HG03469 (cell line): ENCODE measurements at regions not wholly inside any gene's neighbourhood (a gene's known extent, or its start where the extent isn't known, plus 50 kb on each side); places are given as distances from the start of the nearest gene placed in this dataset.

Experiments used
- ATAC-seq: cut with Tn5 transposase; IDR thresholded peaks from one replicate; pipeline ENCODE4 v1.9.1; 2021; ENCODE audit warnings: mild to moderate bottlenecking, moderate library complexity, moderate number of reproducible peaks; ENCODE audit not compliant: unreplicated experiment

GRCh38 chr2:193336781-193337180 lies 1142.0 kb upstream of the TMEFF2 start:
- ATAC-seq, result no peak

- no peak for ATAC-seq
Measured at GRCh38 chr2:193334401-193334800, 1139.7 kb upstream of the TMEFF2 start.

GRCh38 chr2:193333539-193333938 lies 1138.8 kb upstream of the TMEFF2 start:
- ATAC-seq, result no peak

- ATAC-seq, result no peak
Measured at GRCh38 chr2:193332941-193333340, 1138.2 kb upstream of the TMEFF2 start.

GRCh38 chr2:193331676-193332075 lies 1136.9 kb upstream of the TMEFF2 start:
- no peak for ATAC-seq

GRCh38 chr2:193326296-193326695 lies 1131.6 kb upstream of the TMEFF2 start:
- no peak for ATAC-seq

- ATAC-seq, result peak; percentile 46
Measured at GRCh38 chr2:193315428-193316091, 1120.8 kb upstream of the TMEFF2 start.

GRCh38 chr2:193303464-193303863 lies 1108.7 kb upstream of the TMEFF2 start:
- ATAC-seq, result no peak

GRCh38 chr2:193294371-193294770 lies 1099.6 kb upstream of the TMEFF2 start:
- ATAC-seq, result no peak

- no peak for ATAC-seq
Measured at GRCh38 chr2:193279361-193279760, 1084.6 kb upstream of the TMEFF2 start.

- no peak for ATAC-seq
Measured at GRCh38 chr2:193276988-193277387, 1082.3 kb upstream of the TMEFF2 start.

- no peak for ATAC-seq
Measured at GRCh38 chr2:193276560-193276959, 1081.8 kb upstream of the TMEFF2 start.

GRCh38 chr2:193276069-193276468 lies 1081.3 kb upstream of the TMEFF2 start:
- ATAC-seq, result no peak

GRCh38 chr2:193272011-193272410 lies 1077.3 kb upstream of the TMEFF2 start:
- no peak for ATAC-seq

- no peak for ATAC-seq
Measured at GRCh38 chr2:193270816-193271215, 1076.1 kb upstream of the TMEFF2 start.

GRCh38 chr2:193267496-193268002 lies 1072.8 kb upstream of the TMEFF2 start:
- no peak for ATAC-seq

GRCh38 chr2:193253014-193253530 lies 1058.3 kb upstream of the TMEFF2 start:
- no peak for ATAC-seq

GRCh38 chr2:193251909-193252308 lies 1057.2 kb upstream of the TMEFF2 start:
- ATAC-seq, result no peak

- ATAC-seq, result no peak
Measured at GRCh38 chr2:193250389-193250788, 1055.7 kb upstream of the TMEFF2 start.

- peak; percentile 44 for ATAC-seq
Measured at GRCh38 chr2:193240752-193241151, 1046.0 kb upstream of the TMEFF2 start.

- ATAC-seq, result no peak
Measured at GRCh38 chr2:193231634-193232033, 1036.9 kb upstream of the TMEFF2 start.

- no peak for ATAC-seq
Measured at GRCh38 chr2:193228276-193228675, 1033.5 kb upstream of the TMEFF2 start.

GRCh38 chr2:193222454-193222853 lies 1027.7 kb upstream of the TMEFF2 start:
- ATAC-seq, result no peak
